Heart left ventricle (tissue), 13 donors: ENCODE measurements at regions not wholly inside any gene's neighbourhood (a gene's known extent, or its start where the extent isn't known, plus 50 kb on each side); places are given as distances from the start of the nearest gene placed in this dataset.

Source experiments
- POLR2A ChIP-seq, 2 donors: fragments of 450-650 bp; IDR thresholded peaks; one replicate each; pipeline ENCODE4 v1.6.1; 2017; ENCODE audit warnings: antibody characterized with exemption in 2 of 2, mild to moderate bottlenecking in 2 of 2, moderate library complexity in 2 of 2
- TF ChIP-seq, protein P1 (sequence below), 12 donors: fragments of 200-600 bp; sonication (generic) in 4 of 12; IDR thresholded peaks; one replicate each; pipeline versions ENCODE4 v1.5.0 to v1.8.0; 2018 to 2022; ENCODE audit warnings: antibody characterized with exemption in 12 of 12, mild to moderate bottlenecking in 5 of 12
- donor health status: ischemic (EF 13 %, LVEDD 7.1; RV severe dilation, severe dysfunction).
- donor health status: DM: no; HTN: yes; CAD: no.
- donor health status: DM: no; HTN: no; CAD: no.
- donor health status: ischemic (EF 25% LVEDD 6.9; RV normal size, moderate dysfunction).
- donor health status: ischemic (EF 25% LVEDD 5.7; RV mildly dilated, moderate dysfunction).
- donor health status: ischemic (EF 35%, LVEDD 5.7; RV mildly dilated, moderate dysfunction).
- donor health status: nonischemic (EF 11% LVEDD 7.7; RV severe dilation, severe dysfunction).
- donor health status: DM: yes; HTN: yes; CAD: no.
- donor health status: PGD.
- donor health status: ischemic (EF 29% LVEDD 5.4; RV normal size, mild dysfunction).
- donor health status: nonischemic (EF 23%, LVEDD 6.1; RV moderate dilation, normal function).

DNA sequence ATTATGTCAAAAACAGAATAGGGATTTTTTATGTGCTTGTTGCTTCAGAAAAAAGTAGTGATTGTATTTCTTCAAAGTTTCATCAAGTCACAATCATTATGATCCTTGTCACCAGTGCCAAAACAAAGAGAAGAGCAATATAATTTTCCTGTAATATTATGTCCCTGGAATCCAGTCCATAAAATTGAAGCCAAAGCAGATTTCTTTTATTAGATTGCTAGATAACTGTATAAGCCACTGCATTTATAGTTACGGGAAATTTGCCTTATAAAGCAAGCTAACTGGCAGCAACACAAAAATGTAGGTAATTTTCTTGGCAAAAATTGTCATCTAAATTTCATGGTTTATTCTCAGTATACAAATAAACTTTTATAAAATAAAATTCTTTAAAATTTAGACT, 296.1 kb upstream of the ANKRD50 start:
- TF ChIP-seq, protein P1, sequence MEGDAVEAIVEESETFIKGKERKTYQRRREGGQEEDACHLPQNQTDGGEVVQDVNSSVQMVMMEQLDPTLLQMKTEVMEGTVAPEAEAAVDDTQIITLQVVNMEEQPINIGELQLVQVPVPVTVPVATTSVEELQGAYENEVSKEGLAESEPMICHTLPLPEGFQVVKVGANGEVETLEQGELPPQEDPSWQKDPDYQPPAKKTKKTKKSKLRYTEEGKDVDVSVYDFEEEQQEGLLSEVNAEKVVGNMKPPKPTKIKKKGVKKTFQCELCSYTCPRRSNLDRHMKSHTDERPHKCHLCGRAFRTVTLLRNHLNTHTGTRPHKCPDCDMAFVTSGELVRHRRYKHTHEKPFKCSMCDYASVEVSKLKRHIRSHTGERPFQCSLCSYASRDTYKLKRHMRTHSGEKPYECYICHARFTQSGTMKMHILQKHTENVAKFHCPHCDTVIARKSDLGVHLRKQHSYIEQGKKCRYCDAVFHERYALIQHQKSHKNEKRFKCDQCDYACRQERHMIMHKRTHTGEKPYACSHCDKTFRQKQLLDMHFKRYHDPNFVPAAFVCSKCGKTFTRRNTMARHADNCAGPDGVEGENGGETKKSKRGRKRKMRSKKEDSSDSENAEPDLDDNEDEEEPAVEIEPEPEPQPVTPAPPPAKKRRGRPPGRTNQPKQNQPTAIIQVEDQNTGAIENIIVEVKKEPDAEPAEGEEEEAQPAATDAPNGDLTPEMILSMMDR (IDR thresholded peaks at IDR 0.05): no peak
- no peak for TF ChIP-seq POLR2A (IDR thresholded peaks at IDR 0.05)
